Activated CD8-positive, alpha-beta T cell treated with anti-CD3 and anti-CD28 coated beads, Interleukin-2, amount 10 ng/mL, durations not matched to agents 7 days and 5 days (primary cell): ENCODE measurements at regions not wholly inside any gene's neighbourhood (a gene's known extent, or its start where the extent isn't known, plus 50 kb on each side); places are given as distances from the start of the nearest gene placed in this dataset.

ENCODE experiments used
- ATAC-seq: fragments of 150-1000 bp; cut with Tn5 transposase; one replicate; pipeline ENCODE4 v1.10.0; 2021; ENCODE audit warnings: moderate library complexity
- CTCF ChIA-PET: fragments of 350-600 bp; sonication (Branson Sonifier 250); formaldehyde crosslinking; loops from one replicate; lab custom pipeline; 2021; ENCODE audit warnings: antibody characterized with exemption; lab: Charles Lee
- POLR2A ChIA-PET: fragments of 350-600 bp; sonication (Branson Sonifier 250); formaldehyde crosslinking; loops from one replicate; lab custom pipeline; 2021; ENCODE audit warnings: antibody characterized with exemption; lab: Charles Lee
- DNase-seq: peaks from one replicate; pipeline ENCODE4 v3.0.0-alpha.2; 2020
- H3K27ac Mint-ChIP-seq: one replicate; pipeline ENCODE4 v1.8.0; 2021; ENCODE audit warnings: mild to moderate bottlenecking, mixed read lengths
- H3K27me3 Mint-ChIP-seq: one replicate; pipeline ENCODE4 v1.8.0; 2021; ENCODE audit warnings: low read depth, mixed read lengths
- H3K36me3 Mint-ChIP-seq: one replicate; pipeline ENCODE4 v1.8.0; 2021; ENCODE audit warnings: low read depth, mixed read lengths
- H3K4me1 Mint-ChIP-seq: one replicate; pipeline ENCODE4 v1.8.0; 2021; ENCODE audit warnings: low read depth, mixed read lengths
- H3K4me3 Mint-ChIP-seq: one replicate; pipeline ENCODE4 v1.8.0; 2021; ENCODE audit warnings: mild to moderate bottlenecking, mixed read lengths
- H3K9me3 Mint-ChIP-seq: one replicate; pipeline ENCODE4 v1.8.0; 2022; ENCODE audit warnings: mixed read lengths; ENCODE audit not compliant: insufficient read depth

DNA sequence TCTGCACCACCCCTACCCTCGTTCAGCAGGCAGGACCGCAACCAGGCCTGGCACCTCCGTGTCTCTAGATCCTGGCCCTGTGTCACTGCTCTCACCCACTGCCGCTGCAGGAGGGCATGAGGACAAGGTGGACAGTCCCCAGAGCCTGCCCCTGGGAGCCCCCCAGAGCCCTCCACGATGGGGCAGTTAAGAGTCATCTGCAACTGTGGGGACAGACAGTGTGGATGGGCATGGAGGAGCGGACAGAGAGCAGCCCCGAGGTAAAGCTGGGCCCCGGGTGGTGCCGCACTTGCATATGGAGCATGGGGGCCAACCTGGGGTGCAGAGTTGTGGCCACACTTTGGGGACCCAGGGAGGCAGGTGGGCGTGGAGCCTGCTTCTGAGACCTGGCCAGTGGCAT, 905.1 kb upstream of the USP15 start:
- H3K27me3 Mint-ChIP-seq = no peaks in the 10 kb centered on the region
- no peaks in the 10 kb centered on the region for H3K9me3 Mint-ChIP-seq
- H3K4me1 Mint-ChIP-seq = no peaks in the 10 kb centered on the region
- no peaks in the 10 kb centered on the region for H3K36me3 Mint-ChIP-seq
- POLR2A ChIA-PET = no interaction called here
- CTCF ChIA-PET = no interaction called here
- no peak for DNase-seq
- no peak overlapping the region for H3K27ac Mint-ChIP-seq
- no peak overlapping the region for H3K4me3 Mint-ChIP-seq
- no peak for ATAC-seq

- no peaks in the 10 kb centered on the region for H3K9me3 Mint-ChIP-seq
- ChIA-PET CTCF (no interaction called here), POLR2A (no interaction called here)
- DNase-seq (no peak), ATAC-seq (no peak)
- H3K36me3 Mint-ChIP-seq = no peaks in the 10 kb centered on the region
- H3K27me3 Mint-ChIP-seq = no peaks in the 10 kb centered on the region
- H3K27ac Mint-ChIP-seq = no peak overlapping the region
- no peaks in the 10 kb centered on the region for H3K4me1 Mint-ChIP-seq
- H3K4me3 Mint-ChIP-seq = no peak overlapping the region
Measured at GRCh38 chr12:61356485-61356884, 903.7 kb upstream of the USP15 start.

GRCh38 chr12:61357496-61357895, 902.7 kb upstream of the USP15 start:
- ChIA-PET CTCF (no interaction called here), POLR2A (no interaction called here)
- Mint-ChIP-seq H3K4me1 (no peaks in the 10 kb centered on the region), H3K27ac (no peak overlapping the region), H3K36me3 (no peaks in the 10 kb centered on the region), H3K9me3 (no peaks in the 10 kb centered on the region), H3K27me3 (no peaks in the 10 kb centered on the region), H3K4me3 (no peak overlapping the region)
- DNase-seq (no peak), ATAC-seq (no peak)

DNA sequence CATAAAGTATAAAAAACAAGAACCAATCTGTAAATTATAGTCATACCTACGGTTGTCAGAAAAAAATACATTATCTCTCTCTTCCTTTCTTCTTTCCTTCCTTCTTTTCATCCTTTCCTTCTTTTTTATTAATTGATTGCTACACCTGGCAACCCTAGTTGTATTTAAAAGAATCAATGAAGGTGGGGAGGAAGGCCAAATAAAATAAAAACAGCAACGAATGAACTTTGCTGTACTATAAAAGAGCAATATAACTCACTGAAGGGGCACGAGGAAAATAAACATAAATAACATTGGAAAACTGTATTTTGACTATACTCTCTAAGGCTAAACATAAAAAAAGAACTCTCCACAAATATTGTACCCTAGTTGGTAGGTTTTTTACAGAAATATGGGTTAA, 898.2 kb upstream of the USP15 start:
- Mint-ChIP-seq H3K4me1 (no peaks in the 10 kb centered on the region), H3K9me3 (no peaks in the 10 kb centered on the region), H3K36me3 (no peaks in the 10 kb centered on the region), H3K27me3 (no peaks in the 10 kb centered on the region), H3K27ac (no peak overlapping the region), H3K4me3 (no peak overlapping the region)
- CTCF ChIA-PET = no interaction called here
- DNase-seq (no peak), ATAC-seq (no peak)
- POLR2A ChIA-PET = no interaction called here

DNA sequence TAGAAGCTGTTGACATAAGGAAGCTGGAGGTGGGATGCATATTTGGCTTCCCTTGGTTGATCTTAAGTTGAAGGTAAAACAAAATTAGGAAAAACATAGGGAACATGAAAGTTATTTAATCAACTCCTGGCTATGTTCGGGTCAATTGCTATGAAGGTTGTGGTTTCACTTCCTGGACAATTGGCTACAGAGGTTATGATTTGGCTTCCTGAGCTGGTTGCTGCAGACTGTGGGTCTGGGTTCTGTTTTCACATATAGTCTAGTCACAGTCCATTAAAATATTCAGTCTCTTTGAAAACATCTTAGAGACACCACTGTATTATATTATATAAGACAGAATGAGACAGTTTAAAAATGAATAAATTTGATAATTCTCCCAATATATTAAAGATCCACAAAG, 895.2 kb upstream of the USP15 start:
- ChIA-PET POLR2A (no interaction called here), CTCF (no interaction called here)
- no peaks in the 10 kb centered on the region for H3K9me3 Mint-ChIP-seq
- no peak for DNase-seq
- ATAC-seq = no peak
- H3K27me3 Mint-ChIP-seq = no peaks in the 10 kb centered on the region
- no peaks in the 10 kb centered on the region for H3K36me3 Mint-ChIP-seq
- H3K4me3 Mint-ChIP-seq = no peak overlapping the region
- no peaks in the 10 kb centered on the region for H3K4me1 Mint-ChIP-seq
- H3K27ac Mint-ChIP-seq = no peak overlapping the region

DNA sequence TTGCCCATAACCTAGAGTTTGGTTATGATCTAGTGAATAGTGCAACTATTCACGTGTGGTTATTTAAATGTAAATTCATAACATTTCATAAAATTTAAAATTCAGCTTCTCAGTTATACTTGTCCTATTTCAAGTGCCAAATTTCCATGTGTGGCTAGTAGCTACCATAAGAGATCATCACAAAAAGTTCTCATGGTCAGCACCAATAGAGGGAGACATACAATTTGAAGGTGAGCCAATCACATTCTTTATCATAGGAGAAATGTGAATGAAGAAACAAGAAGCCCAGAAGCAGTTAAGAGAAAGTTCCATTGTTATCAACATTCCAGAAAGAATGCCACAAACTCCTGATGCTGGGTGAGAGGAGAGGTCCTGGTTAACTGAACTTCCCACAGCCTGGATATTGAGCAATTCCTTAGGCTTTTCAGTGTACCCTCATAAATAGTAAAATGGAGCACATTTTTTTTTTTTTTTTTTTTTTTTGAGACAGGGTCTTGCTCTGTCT, 892.9 kb upstream of the USP15 start:
- H3K4me3 Mint-ChIP-seq = no peak overlapping the region
- no peaks in the 10 kb centered on the region for H3K36me3 Mint-ChIP-seq
- no peaks in the 10 kb centered on the region for H3K9me3 Mint-ChIP-seq
- H3K27ac Mint-ChIP-seq = no peak overlapping the region
- DNase-seq (no peak), ATAC-seq (no peak)
- ChIA-PET POLR2A (no interaction called here), CTCF (no interaction called here)
- H3K4me1 Mint-ChIP-seq = no peaks in the 10 kb centered on the region
- no peaks in the 10 kb centered on the region for H3K27me3 Mint-ChIP-seq

DNA sequence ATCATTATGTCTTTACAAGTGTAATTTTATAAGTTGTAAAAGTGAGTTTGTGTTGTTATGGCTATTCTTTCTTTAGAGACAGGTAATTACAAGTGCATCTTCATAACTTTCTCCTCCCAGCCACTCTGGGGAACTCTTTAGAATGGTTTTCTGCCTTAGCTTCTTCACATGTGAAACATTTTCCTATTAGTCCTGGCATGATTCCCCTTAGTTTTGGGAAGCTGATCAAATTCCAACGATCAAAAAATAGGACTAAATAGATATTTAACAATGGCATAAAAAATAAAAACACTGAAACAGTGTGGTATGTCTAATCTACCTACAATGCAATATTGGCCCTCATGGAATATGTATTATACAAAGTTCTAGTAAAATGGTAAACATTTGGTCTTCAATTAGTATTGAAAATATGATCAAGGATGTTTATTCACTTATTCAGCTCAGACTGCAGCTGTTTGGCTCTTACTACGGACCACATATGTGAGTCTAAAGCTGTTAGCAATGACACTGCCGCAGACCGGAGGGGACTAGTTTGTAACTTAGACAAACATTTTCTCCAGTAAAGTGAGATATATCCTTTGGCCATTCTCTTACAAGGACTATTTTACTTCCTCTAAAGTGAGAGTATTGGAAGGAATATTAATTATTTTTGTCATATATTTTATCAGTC, 890.8 kb upstream of the USP15 start:
- ChIA-PET POLR2A (no interaction called here), CTCF (no interaction called here)
- DNase-seq (no peak), ATAC-seq (no peak)
- H3K27me3 Mint-ChIP-seq = no peaks in the 10 kb centered on the region
- no peaks in the 10 kb centered on the region for H3K9me3 Mint-ChIP-seq
- no peaks in the 10 kb centered on the region for H3K36me3 Mint-ChIP-seq
- no peaks in the 10 kb centered on the region for H3K4me1 Mint-ChIP-seq
- H3K4me3 Mint-ChIP-seq = no peak overlapping the region
- H3K27ac Mint-ChIP-seq = no peak overlapping the region

- no peak for DNase-seq
- H3K4me3 Mint-ChIP-seq = no peak overlapping the region
- ChIA-PET CTCF (no interaction called here), POLR2A (no interaction called here)
- peaks cover 5% of the 10 kb centered on the region for H3K9me3 Mint-ChIP-seq
- H3K4me1 Mint-ChIP-seq = no peaks in the 10 kb centered on the region
- no peaks in the 10 kb centered on the region for H3K27me3 Mint-ChIP-seq
- no peaks in the 10 kb centered on the region for H3K36me3 Mint-ChIP-seq
- H3K27ac Mint-ChIP-seq = no peak overlapping the region
- no peak for ATAC-seq
Measured at GRCh38 chr12:61384511-61384910, 875.7 kb upstream of the USP15 start.

DNA sequence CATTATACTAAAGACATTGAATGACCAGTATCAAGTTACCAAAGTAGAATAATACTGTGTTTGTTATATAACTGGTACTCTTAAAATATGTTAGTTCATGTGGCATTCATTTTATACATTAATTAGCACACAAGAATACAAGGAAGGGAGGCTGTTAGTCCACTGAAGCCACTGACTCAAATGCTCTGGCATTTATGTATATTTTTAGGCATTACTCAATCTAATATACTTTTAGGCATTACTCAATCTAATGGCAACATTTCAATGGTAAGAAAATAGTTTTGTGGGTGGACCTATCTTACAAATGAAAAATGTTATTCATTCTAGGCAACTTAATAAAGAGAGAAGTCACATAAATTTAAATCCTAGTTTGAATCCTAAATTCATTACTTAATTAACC, 874.4 kb upstream of the USP15 start:
- Mint-ChIP-seq H3K4me3 (no peak overlapping the region), H3K4me1 (no peaks in the 10 kb centered on the region), H3K36me3 (no peaks in the 10 kb centered on the region), H3K9me3 (peaks cover 5% of the 10 kb centered on the region), H3K27me3 (no peaks in the 10 kb centered on the region), H3K27ac (no peak overlapping the region)
- DNase-seq (no peak), ATAC-seq (no peak)
- ChIA-PET CTCF (no interaction called here), POLR2A (no interaction called here)

DNA sequence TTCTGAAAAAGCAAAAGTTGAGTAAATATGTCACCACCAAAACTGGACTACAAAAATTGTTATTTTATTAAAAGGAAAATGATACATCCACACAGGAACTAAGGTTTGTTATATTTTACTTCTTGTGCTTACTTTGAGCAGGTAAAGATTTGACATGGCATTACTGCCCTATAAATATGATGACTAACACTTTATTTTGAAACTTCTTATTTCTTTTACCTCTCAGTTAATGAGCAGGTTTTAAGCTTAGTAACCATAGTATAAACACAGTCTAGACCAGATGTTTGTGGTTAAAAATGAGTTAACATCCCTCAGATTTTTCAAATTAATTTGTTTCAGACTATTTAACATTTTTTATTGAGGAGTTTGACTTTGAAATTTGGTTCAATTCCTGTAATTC, 862.5 kb upstream of the USP15 start:
- Mint-ChIP-seq H3K36me3 (no peaks in the 10 kb centered on the region), H3K9me3 (no peaks in the 10 kb centered on the region), H3K4me3 (no peak overlapping the region), H3K4me1 (no peaks in the 10 kb centered on the region), H3K27ac (no peak overlapping the region), H3K27me3 (no peaks in the 10 kb centered on the region)
- DNase-seq = no peak
- no peak for ATAC-seq
- POLR2A ChIA-PET = no interaction called here
- CTCF ChIA-PET = no interaction called here

DNA sequence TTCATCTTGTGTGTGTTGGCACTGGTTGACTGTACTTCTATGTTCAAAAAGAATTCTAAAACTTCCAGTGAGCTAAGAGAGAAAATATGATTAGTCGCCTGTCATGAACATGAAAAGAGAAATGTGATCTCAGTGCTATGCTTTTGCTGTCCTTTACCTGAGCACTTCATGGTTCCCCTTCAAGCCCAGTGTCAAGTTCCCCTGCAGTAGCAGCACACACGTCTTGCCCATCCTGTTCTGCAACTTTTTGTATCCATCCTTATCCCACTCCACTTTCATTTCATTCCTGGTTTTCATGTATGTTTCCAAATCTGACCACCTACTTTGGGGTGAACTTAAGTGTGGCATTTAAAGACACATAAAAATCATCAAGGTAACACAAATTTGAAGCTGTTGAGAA, 848.0 kb upstream of the USP15 start:
- Mint-ChIP-seq H3K27ac (no peak overlapping the region), H3K27me3 (no peaks in the 10 kb centered on the region), H3K9me3 (peaks cover 4% of the 10 kb centered on the region), H3K4me3 (no peak overlapping the region), H3K36me3 (no peaks in the 10 kb centered on the region), H3K4me1 (no peaks in the 10 kb centered on the region)
- ChIA-PET CTCF (no interaction called here), POLR2A (no interaction called here)
- no peak for DNase-seq
- no peak for ATAC-seq

GRCh38 chr12:61414470-61414869, 845.7 kb upstream of the USP15 start:
- no peaks in the 10 kb centered on the region for H3K4me1 Mint-ChIP-seq

GRCh38 chr12:61422786-61423185, 837.4 kb upstream of the USP15 start:
- H3K27me3 Mint-ChIP-seq = no peaks in the 10 kb centered on the region
- H3K9me3 Mint-ChIP-seq = peaks cover 5% of the 10 kb centered on the region
- no peak for DNase-seq
- ChIA-PET CTCF (no interaction called here), POLR2A (no interaction called here)
- H3K36me3 Mint-ChIP-seq = no peaks in the 10 kb centered on the region
- H3K4me1 Mint-ChIP-seq = no peaks in the 10 kb centered on the region
- H3K27ac Mint-ChIP-seq = no peak overlapping the region
- ATAC-seq = no peak
- H3K4me3 Mint-ChIP-seq = no peak overlapping the region

More at GRCh38 chr12:61414470-61414869, 845.7 kb upstream of the USP15 start:
- ChIA-PET POLR2A (no interaction called here), CTCF (no interaction called here)
- H3K27ac Mint-ChIP-seq = no peak overlapping the region
- H3K27me3 Mint-ChIP-seq = no peaks in the 10 kb centered on the region
- no peak overlapping the region for H3K4me3 Mint-ChIP-seq
- no peak for DNase-seq
- ATAC-seq = no peak
- H3K9me3 Mint-ChIP-seq = peaks cover 4% of the 10 kb centered on the region
- H3K36me3 Mint-ChIP-seq = no peaks in the 10 kb centered on the region
